Heart left ventricle (tissue), 13 donors: ENCODE measurements at regions not wholly inside any gene's neighbourhood (a gene's known extent, or its start where the extent isn't known, plus 50 kb on each side); places are given as distances from the start of the nearest gene placed in this dataset.

Source experiments
- POLR2A ChIP-seq, 2 donors: fragments of 450-650 bp; IDR thresholded peaks; one replicate each; pipeline ENCODE4 v1.6.1; 2017; ENCODE audit warnings: antibody characterized with exemption in 2 of 2, mild to moderate bottlenecking in 2 of 2, moderate library complexity in 2 of 2
- TF ChIP-seq, protein P1 (sequence below), 12 donors: fragments of 200-600 bp; sonication (generic) in 4 of 12; IDR thresholded peaks; one replicate each; pipeline versions ENCODE4 v1.5.0 to v1.8.0; 2018 to 2022; ENCODE audit warnings: antibody characterized with exemption in 12 of 12, mild to moderate bottlenecking in 5 of 12
- donor health status: ischemic (EF 13 %, LVEDD 7.1; RV severe dilation, severe dysfunction).
- donor health status: DM: no; HTN: yes; CAD: no.
- donor health status: DM: no; HTN: no; CAD: no.
- donor health status: ischemic (EF 25% LVEDD 6.9; RV normal size, moderate dysfunction).
- donor health status: ischemic (EF 25% LVEDD 5.7; RV mildly dilated, moderate dysfunction).
- donor health status: ischemic (EF 35%, LVEDD 5.7; RV mildly dilated, moderate dysfunction).
- donor health status: nonischemic (EF 11% LVEDD 7.7; RV severe dilation, severe dysfunction).
- donor health status: DM: yes; HTN: yes; CAD: no.
- donor health status: PGD.
- donor health status: ischemic (EF 29% LVEDD 5.4; RV normal size, mild dysfunction).
- donor health status: nonischemic (EF 23%, LVEDD 6.1; RV moderate dilation, normal function).

DNA sequence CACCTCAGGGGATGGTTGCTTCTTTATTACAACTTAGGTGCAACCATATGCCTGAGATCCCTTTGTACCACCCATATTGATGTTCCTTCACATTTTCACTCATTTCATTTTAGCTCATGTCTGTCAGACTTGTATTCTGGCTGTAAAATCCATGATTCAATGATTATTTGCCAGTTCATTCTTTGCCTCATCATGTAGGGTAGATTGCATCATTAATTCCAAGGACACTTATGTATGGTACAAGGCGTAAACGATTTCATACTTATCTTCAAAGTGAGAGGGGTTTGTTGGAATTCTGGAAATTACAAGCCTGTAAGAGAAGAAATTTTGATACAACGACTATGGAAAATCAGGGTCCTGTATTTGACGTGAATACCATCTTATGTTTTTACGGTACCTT lies 685.0 kb upstream of the FANCL start:
- TF ChIP-seq, protein P1, sequence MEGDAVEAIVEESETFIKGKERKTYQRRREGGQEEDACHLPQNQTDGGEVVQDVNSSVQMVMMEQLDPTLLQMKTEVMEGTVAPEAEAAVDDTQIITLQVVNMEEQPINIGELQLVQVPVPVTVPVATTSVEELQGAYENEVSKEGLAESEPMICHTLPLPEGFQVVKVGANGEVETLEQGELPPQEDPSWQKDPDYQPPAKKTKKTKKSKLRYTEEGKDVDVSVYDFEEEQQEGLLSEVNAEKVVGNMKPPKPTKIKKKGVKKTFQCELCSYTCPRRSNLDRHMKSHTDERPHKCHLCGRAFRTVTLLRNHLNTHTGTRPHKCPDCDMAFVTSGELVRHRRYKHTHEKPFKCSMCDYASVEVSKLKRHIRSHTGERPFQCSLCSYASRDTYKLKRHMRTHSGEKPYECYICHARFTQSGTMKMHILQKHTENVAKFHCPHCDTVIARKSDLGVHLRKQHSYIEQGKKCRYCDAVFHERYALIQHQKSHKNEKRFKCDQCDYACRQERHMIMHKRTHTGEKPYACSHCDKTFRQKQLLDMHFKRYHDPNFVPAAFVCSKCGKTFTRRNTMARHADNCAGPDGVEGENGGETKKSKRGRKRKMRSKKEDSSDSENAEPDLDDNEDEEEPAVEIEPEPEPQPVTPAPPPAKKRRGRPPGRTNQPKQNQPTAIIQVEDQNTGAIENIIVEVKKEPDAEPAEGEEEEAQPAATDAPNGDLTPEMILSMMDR (IDR thresholded peaks at IDR 0.05): no peak
- no peak for TF ChIP-seq POLR2A (IDR thresholded peaks at IDR 0.05)
